HG03280 (cell line): ENCODE measurements at regions not wholly inside any gene's neighbourhood (a gene's known extent, or its start where the extent isn't known, plus 50 kb on each side); places are given as distances from the start of the nearest gene placed in this dataset.
"Not testable (repeated sequence)": the region's sequence is repeated elsewhere in the genome, so short reads cannot be mapped to it uniquely, and the experiment has no call there.

Source experiments
- ATAC-seq: cut with Tn5 transposase; IDR thresholded peaks from one replicate; pipeline ENCODE4 v1.9.1; 2021; ENCODE audit warnings: mild to moderate bottlenecking, moderate library complexity; ENCODE audit not compliant: unreplicated experiment

- ATAC-seq, result no peak
These were observed 182.2 kb downstream of the INHBB start for GRCh38 chr2:120528051-120528692.

- no peak for ATAC-seq
These were observed 182.7 kb downstream of the INHBB start for GRCh38 chr2:120528693-120529076.

DNA sequence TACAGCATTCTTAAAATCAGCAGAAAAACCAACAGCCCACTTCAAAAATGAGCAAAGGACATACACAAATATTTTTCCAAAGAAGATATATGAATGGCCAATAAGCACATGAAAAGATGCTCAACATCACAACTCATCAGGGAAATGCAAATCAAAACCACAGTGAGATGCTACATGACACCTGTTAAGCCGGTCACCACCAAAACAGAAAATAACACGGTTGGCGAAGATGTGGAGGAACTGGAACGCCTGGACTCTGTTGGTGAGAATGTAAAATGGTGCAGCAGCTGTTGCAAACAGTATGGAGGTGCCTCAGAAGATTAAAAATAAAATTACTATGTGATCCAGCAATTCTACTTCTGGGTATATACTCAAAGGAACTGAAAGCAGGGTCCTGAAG lies 184.8 kb downstream of the INHBB start:
- no peak for ATAC-seq

- no peak for ATAC-seq
These were observed 185.4 kb downstream of the INHBB start for GRCh38 chr2:120531365-120531764.

DNA sequence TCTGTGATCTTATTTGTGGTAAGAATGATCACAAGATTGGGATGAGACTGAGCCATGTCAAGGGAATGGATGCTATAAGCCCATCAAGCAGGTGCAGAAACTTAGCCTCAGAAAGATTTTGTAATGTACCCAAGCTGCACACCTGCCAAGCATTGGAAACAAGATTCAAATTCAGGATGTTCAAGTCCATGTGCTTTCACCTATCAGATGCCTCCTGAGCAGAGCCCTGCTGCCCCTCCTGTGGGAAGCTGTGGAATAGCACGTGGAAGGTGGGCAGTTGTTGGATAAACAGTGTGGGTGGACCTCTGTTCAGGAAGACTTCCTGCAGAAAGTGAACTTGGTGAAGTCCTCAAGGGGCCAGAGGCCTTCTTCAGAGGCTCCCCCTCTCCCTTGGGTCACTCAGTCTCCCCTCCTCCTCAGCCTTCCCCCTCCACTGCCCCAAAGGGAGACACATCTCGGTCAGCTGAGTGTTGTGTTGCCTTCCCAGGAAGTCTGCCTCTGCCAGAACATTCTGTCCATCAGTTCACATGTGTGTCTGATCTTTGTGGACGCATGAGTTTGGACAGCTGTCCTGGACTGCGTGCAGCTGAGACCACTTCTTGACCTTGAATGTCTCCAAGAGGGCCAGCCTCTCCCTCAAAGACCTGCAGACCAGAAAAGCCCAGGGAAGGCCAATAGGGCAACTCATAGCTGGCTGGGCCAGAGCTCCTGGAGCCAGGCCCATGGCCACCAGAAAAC lies 186.1 kb downstream of the INHBB start:
- no peak for ATAC-seq

GRCh38 chr2:120533625-120534024 lies 187.7 kb downstream of the INHBB start:
- ATAC-seq, result no peak

GRCh38 chr2:120534457-120534856 lies 188.5 kb downstream of the INHBB start:
- ATAC-seq, result no peak

- ATAC-seq, result no peak
These were observed 189.1 kb downstream of the INHBB start for GRCh38 chr2:120535081-120535480.

DNA sequence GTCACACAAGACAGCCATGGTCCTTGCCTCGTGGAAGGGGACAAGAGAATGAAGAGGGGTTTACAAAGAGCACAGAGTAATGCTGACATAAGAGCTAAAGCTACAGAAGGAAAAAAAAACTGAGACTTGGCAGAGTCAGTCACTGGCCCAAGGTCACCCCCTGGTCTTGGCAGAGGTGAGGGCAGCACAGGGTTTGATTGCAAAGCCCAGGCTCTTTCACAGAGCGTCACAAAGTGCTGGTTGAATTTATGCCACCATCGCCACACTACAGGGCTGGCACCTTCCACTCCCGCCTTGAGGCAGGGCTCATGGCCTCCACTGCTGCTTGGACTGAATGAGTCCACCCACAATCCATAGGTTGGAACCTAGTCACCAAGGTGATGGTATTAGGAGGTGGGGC lies 190.2 kb downstream of the INHBB start:
- ATAC-seq, result no peak

DNA sequence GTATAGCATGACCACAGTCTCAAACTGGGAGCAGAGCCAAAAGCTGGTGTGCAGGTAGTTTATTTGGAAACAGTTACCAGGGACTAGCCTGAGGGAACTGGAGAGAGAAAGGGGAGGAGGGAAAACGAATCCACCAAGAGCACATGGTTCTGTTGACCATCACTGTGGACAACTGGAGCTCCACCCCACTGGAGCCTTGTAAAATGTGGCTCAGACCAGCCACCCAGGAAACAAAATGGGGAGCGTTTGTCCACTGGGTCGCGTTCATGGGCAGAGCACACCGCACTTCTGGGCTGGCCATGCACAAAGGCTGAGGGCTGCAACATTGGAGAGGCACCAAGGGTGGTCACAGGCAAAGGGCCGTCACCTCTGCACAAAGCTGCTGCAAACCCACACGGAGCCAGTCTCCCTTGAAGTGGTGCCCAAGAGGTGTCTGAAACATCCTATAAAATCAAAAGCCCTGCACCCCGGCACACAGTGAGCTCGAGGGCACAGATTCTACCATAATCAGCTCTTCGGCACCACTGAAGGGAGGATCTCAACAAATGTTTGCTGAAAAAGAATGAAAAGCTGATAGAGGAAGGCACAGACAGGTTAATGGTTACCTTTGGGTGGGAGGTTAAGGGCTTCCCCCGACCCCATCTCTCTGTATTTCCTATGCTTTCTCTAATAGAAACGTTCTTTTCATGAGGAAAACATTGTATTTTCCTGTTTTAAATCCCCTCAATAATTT lies 192.9 kb downstream of the INHBB start:
- ATAC-seq, result no peak

GRCh38 chr2:120539424-120539936 lies 193.5 kb downstream of the INHBB start:
- no peak for ATAC-seq

DNA sequence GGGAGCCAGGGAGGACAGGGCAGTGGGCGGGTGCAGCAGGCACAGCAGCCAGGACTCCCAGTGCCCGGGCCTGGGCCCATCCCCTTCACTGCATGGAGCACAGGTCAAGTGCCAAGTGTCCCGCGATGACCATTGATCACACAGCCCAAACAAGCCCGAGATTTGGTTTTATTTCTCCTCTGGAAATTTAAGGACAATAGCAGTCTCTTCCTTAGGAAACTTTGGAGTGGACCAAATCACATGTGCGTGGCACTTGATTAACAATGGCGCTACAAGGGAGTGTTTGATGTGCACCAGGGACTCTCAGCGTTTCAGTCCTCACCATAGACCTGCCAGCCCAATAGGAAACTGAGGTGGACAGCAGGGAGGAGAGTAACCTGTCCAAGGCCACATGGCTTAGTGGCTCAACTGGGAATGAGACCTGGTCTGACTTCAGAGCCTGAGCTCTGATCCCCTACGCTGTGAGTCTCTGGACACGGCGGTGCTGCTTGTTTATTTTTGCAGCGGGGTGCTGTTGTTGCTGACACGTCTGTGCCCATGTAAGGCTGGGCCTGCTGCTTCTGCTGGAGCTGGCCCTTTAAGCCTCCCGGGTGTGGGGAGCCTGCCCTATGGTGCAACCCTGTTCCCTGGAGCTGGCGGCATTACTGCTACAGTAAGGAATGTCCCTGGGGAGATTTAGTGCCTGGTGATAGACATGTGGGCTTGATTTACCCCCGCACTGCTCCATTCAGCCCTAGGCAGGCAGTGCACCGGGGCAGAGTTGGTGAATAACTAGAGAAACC lies 194.2 kb downstream of the INHBB start:
- no peak for ATAC-seq

DNA sequence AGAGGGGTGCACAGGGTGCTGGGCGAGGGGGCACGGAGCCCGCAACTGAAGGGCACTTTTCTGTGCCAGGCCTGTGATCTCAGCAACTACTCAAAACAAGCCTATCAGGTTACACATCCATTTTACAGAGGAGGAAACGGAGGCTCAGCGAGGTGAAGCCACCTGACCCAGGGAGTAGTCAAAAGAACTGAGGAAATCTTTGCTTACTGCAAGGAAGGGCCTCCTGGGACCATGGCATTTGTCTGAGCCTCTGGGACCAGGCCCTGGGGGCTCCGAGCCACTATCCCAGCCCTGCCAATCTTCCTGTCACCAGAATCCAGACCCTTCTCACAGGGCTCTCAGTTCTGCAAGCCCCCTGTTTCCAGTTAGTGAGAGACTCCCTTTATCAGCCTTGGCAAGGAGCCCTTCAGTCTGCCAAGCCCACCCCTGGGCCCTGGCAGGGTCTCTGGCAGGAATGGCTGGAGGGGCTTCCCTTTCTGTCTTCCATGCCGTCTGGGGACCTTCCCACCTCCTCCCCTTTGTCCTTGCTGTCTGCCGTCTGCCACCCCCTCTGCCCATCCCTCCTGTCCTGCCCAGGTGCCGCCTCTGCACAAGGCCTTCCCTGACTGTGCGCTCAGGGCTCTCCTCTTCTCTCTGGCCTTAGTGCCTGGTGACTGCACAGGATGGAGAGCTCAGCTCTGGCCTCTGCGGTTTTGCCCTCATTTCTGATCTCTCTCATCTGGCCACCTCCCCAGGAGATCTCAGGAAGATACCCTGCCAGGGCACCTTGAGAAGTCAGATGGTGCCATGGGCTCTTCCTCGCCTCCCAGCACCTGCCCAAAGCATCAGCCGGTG lies 194.7 kb upstream of the GLI2 start:
- ATAC-seq, result no peak

DNA sequence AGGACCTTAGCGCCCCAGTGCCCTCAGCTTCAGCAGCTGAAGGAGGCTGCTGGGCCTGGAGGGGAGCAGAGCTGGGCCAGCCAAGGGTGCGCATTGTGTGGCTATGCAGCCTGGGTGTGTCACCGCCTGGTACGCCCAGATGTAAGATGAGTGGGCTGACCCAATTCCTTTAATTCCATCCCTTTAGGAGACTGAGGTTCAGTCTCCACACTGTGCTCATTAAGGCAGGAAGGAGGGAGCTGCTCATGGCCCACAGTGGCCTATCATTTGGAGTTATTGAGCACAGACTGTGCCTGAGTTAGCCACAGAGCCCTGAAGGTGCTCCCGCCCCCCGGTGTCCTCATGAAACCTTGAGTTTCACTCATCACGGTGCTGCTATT lies 194.1 kb upstream of the GLI2 start:
- ATAC-seq, result no peak

DNA sequence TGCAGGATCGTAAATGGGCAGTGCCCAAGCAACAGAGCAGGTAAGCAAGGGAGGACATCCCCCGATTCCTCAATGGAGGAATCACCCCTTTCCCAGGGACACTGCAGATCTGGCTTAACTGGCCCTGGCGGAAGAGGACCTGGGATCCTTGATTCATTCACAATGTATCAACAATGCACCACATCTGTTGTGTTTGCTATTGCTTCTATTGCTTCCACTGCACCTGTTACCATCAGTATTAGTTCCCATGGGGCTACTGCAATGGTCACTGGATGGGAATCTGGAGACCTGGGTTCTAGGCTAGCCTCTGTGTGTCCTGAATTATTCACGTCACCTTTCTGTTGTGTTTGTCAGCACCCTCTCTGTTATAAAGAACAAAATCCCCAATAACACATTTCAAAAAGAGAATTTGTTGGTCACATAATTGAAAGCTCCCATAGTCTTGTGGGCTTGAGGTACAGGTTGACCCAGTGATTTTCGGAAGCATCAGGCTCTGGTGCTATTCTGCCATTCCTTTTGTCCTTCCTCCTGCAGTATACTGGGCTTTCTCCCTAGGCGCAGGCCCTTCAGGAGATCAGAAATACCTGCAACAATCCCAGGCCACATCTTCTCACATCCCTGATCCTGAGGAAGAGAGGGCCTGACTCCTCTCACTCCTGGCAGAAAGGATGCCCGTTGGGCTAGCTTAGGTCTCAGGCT lies 193.5 kb upstream of the GLI2 start:
- ATAC-seq, result no peak

DNA sequence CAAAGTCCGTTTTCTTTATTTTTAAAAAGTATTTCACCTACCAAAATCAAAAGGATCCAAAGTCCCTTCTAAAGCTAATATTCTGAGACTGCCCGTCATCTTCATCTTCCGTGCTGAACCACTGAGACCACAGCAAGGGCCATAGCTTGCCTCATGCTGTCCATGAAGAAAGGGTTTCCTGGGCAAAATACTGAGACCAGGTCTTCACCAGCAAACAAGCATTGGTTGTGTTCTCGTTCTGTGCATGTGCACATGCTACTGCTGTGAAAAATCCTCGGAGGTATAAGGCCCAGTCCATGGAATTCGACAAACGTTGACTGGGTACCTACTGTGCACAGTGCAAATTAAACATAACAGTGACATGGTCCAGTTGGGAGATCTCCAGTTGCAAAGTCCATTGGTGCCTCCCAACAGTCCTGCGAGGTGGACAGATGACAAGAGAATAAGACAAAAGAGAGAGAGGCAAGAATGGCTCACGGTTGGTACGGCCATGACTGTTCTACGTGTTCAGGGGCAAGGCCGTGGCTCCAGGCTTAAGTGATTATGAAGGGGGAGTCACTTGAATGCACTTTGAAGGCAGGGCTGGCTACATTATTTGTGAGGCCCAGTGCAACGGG lies 192.6 kb upstream of the GLI2 start:
- no peak for ATAC-seq

DNA sequence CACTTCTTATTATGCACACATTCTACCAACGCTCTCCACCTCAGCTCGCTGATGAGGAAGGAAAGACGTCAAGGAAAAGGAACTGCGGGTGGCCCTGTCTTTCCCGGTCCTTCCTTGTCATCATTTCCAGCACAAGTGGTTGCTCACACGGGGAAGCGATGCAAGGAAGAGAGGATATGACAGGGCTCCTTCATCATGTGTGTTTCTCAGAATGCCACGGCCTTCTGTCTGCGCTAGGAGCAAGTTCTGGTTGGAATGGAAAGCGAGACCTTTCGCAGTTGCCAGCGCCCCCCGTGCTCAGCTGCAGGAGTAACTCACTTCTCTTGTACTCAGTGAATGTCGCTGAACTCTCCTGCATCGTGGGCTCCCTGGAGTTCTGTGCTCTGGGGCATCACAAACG lies 191.8 kb upstream of the GLI2 start:
- ATAC-seq, result no peak

DNA sequence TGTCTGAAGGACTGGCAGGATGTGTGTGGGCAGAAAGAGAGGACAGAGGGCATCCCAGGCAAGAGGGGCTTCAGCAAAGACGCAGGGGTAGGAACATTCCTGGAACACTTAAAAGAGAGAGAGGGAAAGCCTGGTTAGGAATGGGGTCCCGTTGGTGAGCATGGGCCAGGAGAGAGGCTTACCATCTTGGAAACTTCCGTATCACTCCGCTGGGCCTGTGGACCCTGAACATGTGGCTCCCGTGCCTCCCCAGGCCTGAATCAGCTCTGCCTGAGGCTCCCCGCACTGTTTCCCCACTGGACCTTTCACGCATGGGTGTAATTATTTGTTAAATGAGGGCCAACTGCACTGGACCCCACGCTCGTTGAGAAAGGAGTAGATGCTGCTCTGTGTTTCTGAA lies 191.1 kb upstream of the GLI2 start:
- no peak for ATAC-seq

DNA sequence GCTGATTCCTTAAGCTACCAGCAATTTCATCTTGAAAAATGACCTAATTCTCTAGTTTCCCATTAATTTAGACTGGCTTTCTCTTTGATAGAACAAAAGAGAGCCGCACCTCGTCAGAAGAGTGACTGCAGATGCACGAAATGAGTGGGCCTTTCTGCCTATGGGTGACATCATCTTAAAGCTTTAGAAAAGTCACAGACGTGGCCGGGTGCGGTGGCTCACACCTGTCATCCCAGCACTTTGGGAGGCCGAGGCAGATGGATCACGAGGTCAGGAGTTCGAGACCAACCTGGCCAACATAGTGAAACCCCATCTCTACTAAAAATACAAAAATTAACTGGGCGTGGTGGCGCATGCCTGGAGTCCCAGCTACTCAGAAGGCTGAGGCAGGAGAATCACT lies 190.7 kb upstream of the GLI2 start:
- ATAC-seq, result not testable (repeated sequence)
